Mucosa of descending colon (tissue), 3 donors: ENCODE measurements at regions not wholly inside any gene's neighbourhood (a gene's known extent, or its start where the extent isn't known, plus 50 kb on each side); places are given as distances from the start of the nearest gene placed in this dataset.

Experiments
- ATAC-seq: fragments of 200-7000 bp; cut with Tn5 transposase; one replicate; pipeline ENCODE4 v1.9.1; 2020; ENCODE audit warnings: mild to moderate bottlenecking, moderate library complexity
- DNase-seq, 3 donors: peaks; one replicate each; pipeline ENCODE4 v3.0.0-alpha.2; 2020
- H3K36me3 ChIP-seq: fragments of 200-600 bp; one replicate; pipeline ENCODE4 v1.8.0; 2021; ENCODE audit warnings: low read depth, mild to moderate bottlenecking
- H3K4me1 ChIP-seq: fragments of 200-600 bp; one replicate; pipeline ENCODE4 v1.8.0; 2021; ENCODE audit warnings: low read depth, mild to moderate bottlenecking
- H3K4me3 ChIP-seq: fragments of 200-600 bp; one replicate; pipeline ENCODE4 v1.8.0; 2021; ENCODE audit warnings: mild to moderate bottlenecking
- H3K9me3 ChIP-seq: fragments of 200-600 bp; one replicate; pipeline ENCODE4 v1.8.0; 2021; ENCODE audit warnings: mild to moderate bottlenecking
- intact Hi-C, 2 donors: fragments of 100-400 bp; cut with DNase I in 1 of 2; cut with micrococcal nuclease in 1 of 2; formaldehyde crosslinking; loops; one replicate each; pipeline versions ENCODE4 v1.11.0 to v1.11.1; 2022; cut with DNase I, micrococcal nuclease
- TF ChIP-seq, protein P1 (sequence below): fragments of 200-600 bp; IDR thresholded peaks from one replicate; pipeline ENCODE4 v1.8.0; 2022; ENCODE audit warnings: antibody characterized with exemption, mild to moderate bottlenecking
- donor health status: DM: no; HTN: no; CAD: no; lungs with moderate emphysema.
- donor health status: DM: no; HTN: no; CAD: no.
- donor health status: DM: no; HTN: yes; CAD: no.

DNA sequence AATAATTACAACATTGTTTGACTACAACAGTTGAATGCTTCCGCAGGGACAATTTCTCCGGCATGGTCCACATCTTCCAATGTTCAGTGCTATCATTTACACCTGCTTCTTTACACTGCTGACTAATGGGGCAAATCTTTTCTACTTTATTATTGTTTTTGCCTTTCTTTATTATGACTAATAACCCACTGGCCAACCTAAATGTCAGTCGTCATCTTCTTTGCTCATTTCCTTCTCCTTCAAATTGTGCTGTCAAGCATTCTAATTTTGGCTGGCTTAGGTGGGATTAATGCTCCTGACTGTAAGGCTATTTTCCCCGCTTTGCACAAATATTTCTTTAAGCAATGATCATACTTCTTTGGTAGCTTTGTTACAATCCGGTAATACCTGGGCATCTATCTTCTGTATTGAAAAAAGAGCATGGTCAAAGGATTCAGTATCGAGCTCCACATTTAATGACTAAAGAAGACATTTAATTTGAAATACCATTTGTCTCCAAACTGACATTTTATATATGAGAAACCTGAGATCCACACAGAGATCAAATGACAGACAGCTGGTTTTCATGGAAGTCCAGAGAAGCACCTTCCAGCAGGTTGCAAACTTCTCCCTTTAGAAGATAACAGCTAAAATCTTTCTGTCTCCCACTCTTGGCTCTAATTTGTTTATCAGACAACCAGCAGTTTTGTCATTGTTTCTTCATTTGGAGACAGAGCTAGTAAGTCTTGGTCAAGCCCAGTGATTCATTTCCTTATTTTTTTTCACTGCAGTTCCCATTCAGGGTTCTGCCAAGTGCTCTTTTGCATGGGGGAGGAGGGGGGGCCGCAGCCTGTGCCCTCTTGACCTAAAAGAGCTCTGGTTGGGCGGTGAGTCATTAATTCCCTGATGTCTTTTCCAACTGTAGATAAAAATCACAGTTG, 132.9 kb downstream of the SOCS6 start:
- intact Hi-C loops, result no loop called here
- no peaks in the 10 kb centered on the region for H3K9me3 ChIP-seq
- DNase-seq (peak; percentile 67 to 80 (median 70)), ATAC-seq (peak; percentile 82)
- H3K36me3 ChIP-seq, result no peaks in the 10 kb centered on the region
- peaks cover 11% of the 10 kb centered on the region for H3K4me1 ChIP-seq
- TF ChIP-seq, protein P1, sequence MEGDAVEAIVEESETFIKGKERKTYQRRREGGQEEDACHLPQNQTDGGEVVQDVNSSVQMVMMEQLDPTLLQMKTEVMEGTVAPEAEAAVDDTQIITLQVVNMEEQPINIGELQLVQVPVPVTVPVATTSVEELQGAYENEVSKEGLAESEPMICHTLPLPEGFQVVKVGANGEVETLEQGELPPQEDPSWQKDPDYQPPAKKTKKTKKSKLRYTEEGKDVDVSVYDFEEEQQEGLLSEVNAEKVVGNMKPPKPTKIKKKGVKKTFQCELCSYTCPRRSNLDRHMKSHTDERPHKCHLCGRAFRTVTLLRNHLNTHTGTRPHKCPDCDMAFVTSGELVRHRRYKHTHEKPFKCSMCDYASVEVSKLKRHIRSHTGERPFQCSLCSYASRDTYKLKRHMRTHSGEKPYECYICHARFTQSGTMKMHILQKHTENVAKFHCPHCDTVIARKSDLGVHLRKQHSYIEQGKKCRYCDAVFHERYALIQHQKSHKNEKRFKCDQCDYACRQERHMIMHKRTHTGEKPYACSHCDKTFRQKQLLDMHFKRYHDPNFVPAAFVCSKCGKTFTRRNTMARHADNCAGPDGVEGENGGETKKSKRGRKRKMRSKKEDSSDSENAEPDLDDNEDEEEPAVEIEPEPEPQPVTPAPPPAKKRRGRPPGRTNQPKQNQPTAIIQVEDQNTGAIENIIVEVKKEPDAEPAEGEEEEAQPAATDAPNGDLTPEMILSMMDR, result no peak
- H3K4me3 ChIP-seq, result no peak overlapping the region

DNA sequence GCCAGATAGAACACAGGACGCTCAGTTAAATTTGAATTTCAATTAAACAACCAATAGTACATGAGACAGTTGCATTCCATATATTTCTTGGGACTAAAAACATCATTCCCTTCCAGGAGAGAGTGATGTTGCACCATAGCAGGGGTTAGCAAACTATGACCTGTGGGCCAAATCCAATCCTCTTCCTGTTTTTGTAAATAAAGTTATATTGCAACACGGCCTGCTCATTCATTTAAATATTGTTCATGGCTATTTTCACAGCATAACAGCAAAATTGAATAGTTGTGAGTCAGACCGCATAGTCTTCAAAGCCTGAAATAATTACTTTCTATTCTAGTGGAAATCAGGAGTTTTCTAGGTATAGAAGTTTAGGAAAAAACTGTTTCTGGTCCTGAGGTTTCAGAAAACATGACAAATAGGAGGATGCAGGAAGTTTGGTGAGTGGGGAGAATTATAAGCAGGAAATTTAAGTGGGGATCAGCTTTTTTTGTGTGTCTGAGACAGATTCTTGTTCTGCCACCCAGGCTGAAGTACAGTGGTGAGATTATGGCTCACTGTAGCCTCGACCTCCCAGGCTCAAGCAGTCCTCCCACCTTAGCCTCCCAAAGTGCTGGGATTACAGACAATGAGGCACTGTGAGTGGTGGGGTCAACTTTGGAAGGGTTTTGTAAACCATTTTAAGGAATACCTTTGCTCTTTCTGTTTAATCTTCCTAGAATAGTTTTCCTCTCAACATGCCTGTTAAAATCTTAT, 131.5 kb downstream of the SOCS6 start:
- no peak for ATAC-seq
- intact Hi-C loops, result no loop called here
- Histone ChIP-seq H3K4me1 (peaks cover 16% of the 10 kb centered on the region), H3K9me3 (no peaks in the 10 kb centered on the region), H3K36me3 (no peaks in the 10 kb centered on the region), H3K4me3 (no peak overlapping the region)
- TF ChIP-seq, protein P1, result no peak
- no peak for DNase-seq

DNA sequence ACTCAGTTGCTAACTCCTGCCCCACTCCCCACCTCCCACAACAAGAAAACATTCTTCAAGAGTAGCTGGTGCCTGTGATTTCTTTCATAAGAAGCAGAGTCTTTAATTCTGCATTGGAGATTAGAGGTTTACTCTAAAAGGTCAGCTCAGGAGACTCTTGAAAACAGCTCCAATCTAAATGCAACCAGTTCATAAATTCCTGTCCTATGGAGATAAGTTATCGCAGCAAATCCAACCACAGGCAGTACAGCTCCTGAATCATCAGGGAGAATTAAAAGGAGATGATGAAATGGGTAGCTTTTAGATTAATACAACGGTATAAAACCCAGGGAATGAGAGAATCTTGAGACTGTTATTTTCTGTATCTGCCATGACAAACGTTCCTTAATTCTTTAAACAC, 130.7 kb downstream of the SOCS6 start:
- H3K36me3 ChIP-seq, result no peaks in the 10 kb centered on the region

DNA sequence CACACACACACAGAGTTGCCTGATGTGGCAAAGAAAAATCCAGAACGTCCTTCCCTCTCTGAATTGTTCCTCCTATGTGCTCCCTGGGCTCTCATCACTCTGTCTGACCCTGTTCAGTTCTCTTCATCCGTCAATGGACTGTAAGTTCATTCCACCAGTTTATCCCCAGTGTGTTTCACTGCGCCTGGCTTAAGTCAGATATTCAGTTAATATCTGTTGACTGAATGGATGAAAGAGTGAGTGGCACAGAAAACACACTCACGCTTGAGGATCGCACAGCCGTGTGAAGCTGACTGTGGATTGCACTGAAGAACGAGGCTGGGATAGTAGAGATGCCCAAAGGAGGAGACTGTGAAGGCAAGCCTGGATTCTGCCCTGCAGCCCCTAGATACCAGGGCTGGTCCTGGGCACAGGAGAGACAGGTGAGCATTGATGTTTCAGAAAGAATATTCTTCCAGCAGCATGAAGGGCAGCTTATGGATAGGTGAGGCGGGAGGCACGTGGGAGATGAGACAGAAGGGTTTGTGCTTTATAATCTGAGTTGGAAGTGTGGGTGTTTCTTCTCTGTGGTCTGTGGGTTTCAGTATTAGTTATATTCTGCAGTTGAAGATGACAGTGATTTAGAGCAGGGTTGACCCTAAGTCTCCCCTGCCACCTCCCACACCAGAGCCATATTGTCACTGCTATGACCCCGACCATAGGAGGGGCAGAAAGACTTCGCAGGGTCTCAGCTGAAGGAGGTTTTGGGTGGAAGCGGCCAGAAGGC, 129.9 kb downstream of the SOCS6 start:
- Histone ChIP-seq H3K4me3 (no peak overlapping the region), H3K9me3 (no peaks in the 10 kb centered on the region), H3K4me1 (peaks cover 16% of the 10 kb centered on the region), H3K36me3 (no peaks in the 10 kb centered on the region)
- DNase-seq, result no peak
- TF ChIP-seq, protein P1, result no peak
- no peak for ATAC-seq
- intact Hi-C loops, result no loop called here

More for the DNA sequence above, 130.7 kb downstream of the SOCS6 start:
- intact Hi-C loops, result no loop called here
- H3K4me1 ChIP-seq, result peaks cover 16% of the 10 kb centered on the region
- no peaks in the 10 kb centered on the region for H3K9me3 ChIP-seq
- TF ChIP-seq, protein P1, result no peak
- no peak overlapping the region for H3K4me3 ChIP-seq
- ATAC-seq, result no peak
- no peak for DNase-seq

DNA sequence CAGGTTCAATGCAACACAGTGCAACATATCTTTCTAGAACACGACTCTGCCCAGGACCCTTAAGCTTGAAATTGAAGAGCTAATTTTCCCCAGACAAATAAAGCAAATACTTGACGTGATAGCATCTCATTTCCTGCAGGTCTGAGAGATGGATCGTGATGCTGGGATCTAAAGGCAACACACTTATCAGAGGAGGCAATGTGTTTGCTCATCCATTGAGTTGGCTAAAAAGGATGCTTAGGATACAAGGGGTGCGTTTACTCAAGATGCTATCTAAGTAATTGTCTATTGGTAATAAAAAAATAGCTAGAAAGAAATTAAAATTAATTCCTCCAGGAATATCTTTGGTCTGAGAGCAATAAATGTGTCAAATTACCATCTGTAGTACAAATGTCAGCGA, 129.0 kb downstream of the SOCS6 start:
- Histone ChIP-seq H3K4me3 (no peak overlapping the region), H3K4me1 (peaks cover 16% of the 10 kb centered on the region), H3K9me3 (no peaks in the 10 kb centered on the region), H3K36me3 (no peaks in the 10 kb centered on the region)
- ATAC-seq, result no peak
- TF ChIP-seq, protein P1, result no peak
- no peak for DNase-seq
- intact Hi-C loops, result no loop called here
